ENCODE measurements at regions not wholly inside any gene's neighbourhood (a gene's known extent, or its start where the extent isn't known, plus 50 kb on each side); places are given as distances from the start of the nearest gene placed in this dataset.

- no peak overlapping the region for H3K4me3 ChIP-seq (ENCODE audit: low read length)
- no peaks in the 10 kb centered on the region for H3K27me3 ChIP-seq (ENCODE audit: low read depth, low read length)
- no peaks in the 10 kb centered on the region for H4K20me1 ChIP-seq (ENCODE audit: insufficient read depth, low read length)
- no peak overlapping the region for H3K27ac ChIP-seq (ENCODE audit: low read length)
- H3K36me3 ChIP-seq (replicated peaks; ENCODE audit: low read depth, low read length) = no peaks in the 10 kb centered on the region
- H3K4me2 ChIP-seq (ENCODE audit: low read length) = no peak overlapping the region
- H3K9ac ChIP-seq (ENCODE audit: low read length) = no peak overlapping the region
- no peaks in the 10 kb centered on the region for H3K79me2 ChIP-seq (ENCODE audit: low read length)
- H3K9me3 ChIP-seq (ENCODE audit: insufficient read depth, low read length) = no peaks in the 10 kb centered on the region
- no peak overlapping the region for H2AFZ ChIP-seq (ENCODE audit: low read depth, low read length)
- no peaks in the 10 kb centered on the region for H3K4me1 ChIP-seq (ENCODE audit: low read length)
- TF ChIP-seq EZH2phosphoT487 (IDR thresholded peaks at IDR 0.05; ENCODE audit: low read depth) (no peak), CTCF (IDR thresholded peaks at IDR 0.05; ENCODE audit: low read depth, low read length) (no peak)
Observed at GRCh38 chr3:155019575-155019974, 60.5 kb upstream of the MME start.

- no peak overlapping the region for H3K4me2 ChIP-seq (ENCODE audit: low read length)
- H2AFZ ChIP-seq (ENCODE audit: low read depth, low read length) = no peak overlapping the region
- no peaks in the 10 kb centered on the region for H3K27me3 ChIP-seq (ENCODE audit: low read depth, low read length)
Observed at GRCh38 chr3:155018621-155019330, 61.3 kb upstream of the MME start.

GRCh38 chr3:155015776-155016436 lies 64.2 kb upstream of the MME start:
- Histone ChIP-seq H4K20me1 (ENCODE audit: insufficient read depth, low read length) (no peaks in the 10 kb centered on the region), H3K27me3 (ENCODE audit: low read depth, low read length) (no peaks in the 10 kb centered on the region), H3K36me3 (replicated peaks; ENCODE audit: low read depth, low read length) (no peaks in the 10 kb centered on the region), H3K4me3 (ENCODE audit: low read length) (no peak overlapping the region), H3K9ac (ENCODE audit: low read length) (no peak overlapping the region), H3K79me2 (ENCODE audit: low read length) (no peaks in the 10 kb centered on the region), H3K4me2 (ENCODE audit: low read length) (no peak overlapping the region), H3K9me3 (ENCODE audit: insufficient read depth, low read length) (no peaks in the 10 kb centered on the region), H2AFZ (ENCODE audit: low read depth, low read length) (no peak overlapping the region), H3K27ac (ENCODE audit: low read length) (no peak overlapping the region), H3K4me1 (ENCODE audit: low read length) (no peaks in the 10 kb centered on the region)
- TF ChIP-seq EZH2phosphoT487 (IDR thresholded peaks at IDR 0.05; ENCODE audit: low read depth) (no peak), CTCF (IDR thresholded peaks at IDR 0.05; ENCODE audit: low read depth, low read length) (no peak)

More at GRCh38 chr3:155018621-155019330, 61.3 kb upstream of the MME start:
- Histone ChIP-seq H3K36me3 (replicated peaks; ENCODE audit: low read depth, low read length) (no peaks in the 10 kb centered on the region), H3K4me3 (ENCODE audit: low read length) (no peak overlapping the region), H3K79me2 (ENCODE audit: low read length) (no peaks in the 10 kb centered on the region), H3K9ac (ENCODE audit: low read length) (no peak overlapping the region), H3K9me3 (ENCODE audit: insufficient read depth, low read length) (no peaks in the 10 kb centered on the region), H3K27ac (ENCODE audit: low read length) (no peak overlapping the region), H3K4me1 (ENCODE audit: low read length) (no peaks in the 10 kb centered on the region), H4K20me1 (ENCODE audit: insufficient read depth, low read length) (no peaks in the 10 kb centered on the region)
- no peak for TF ChIP-seq CTCF (IDR thresholded peaks at IDR 0.05; ENCODE audit: low read depth, low read length)
- no peak for TF ChIP-seq EZH2phosphoT487 (IDR thresholded peaks at IDR 0.05; ENCODE audit: low read depth)

- Histone ChIP-seq H3K9ac (ENCODE audit: low read length) (no peak overlapping the region), H3K27me3 (ENCODE audit: low read depth, low read length) (no peaks in the 10 kb centered on the region), H4K20me1 (ENCODE audit: insufficient read depth, low read length) (no peaks in the 10 kb centered on the region), H3K79me2 (ENCODE audit: low read length) (no peaks in the 10 kb centered on the region), H3K36me3 (replicated peaks; ENCODE audit: low read depth, low read length) (no peaks in the 10 kb centered on the region), H2AFZ (ENCODE audit: low read depth, low read length) (no peak overlapping the region), H3K27ac (ENCODE audit: low read length) (no peak overlapping the region), H3K4me2 (ENCODE audit: low read length) (no peak overlapping the region), H3K9me3 (ENCODE audit: insufficient read depth, low read length) (no peaks in the 10 kb centered on the region), H3K4me3 (ENCODE audit: low read length) (no peak overlapping the region), H3K4me1 (ENCODE audit: low read length) (no peaks in the 10 kb centered on the region)
- TF ChIP-seq EZH2phosphoT487 (IDR thresholded peaks at IDR 0.05; ENCODE audit: low read depth) (no peak), CTCF (IDR thresholded peaks at IDR 0.05; ENCODE audit: low read depth, low read length) (no peak)
Observed at GRCh38 chr3:155014953-155015352, 65.2 kb upstream of the MME start.
